ENCODE measurements at regions not wholly inside any gene's neighbourhood (a gene's known extent, or its start where the extent isn't known, plus 50 kb on each side); places are given as distances from the start of the nearest gene placed in this dataset.
A peak's percentile ranks its signal among the peaks of the same experiment; 100 is the strongest.

- DNase-seq: no peak
These were observed 63.1 kb downstream of the LRRC32 start for GRCh38 chr11:76607431-76607830.

- no peak for DNase-seq
These were observed 65.0 kb downstream of the LRRC32 start for GRCh38 chr11:76605338-76606074.

- DNase-seq: no peak
These were observed 65.8 kb downstream of the LRRC32 start for GRCh38 chr11:76604626-76605241.

GRCh38 chr11:76604081-76604625 lies 66.4 kb downstream of the LRRC32 start:
- DNase-seq: peak in 2 of 3 experiments; percentile 24 to 44

- no peak for DNase-seq
These were observed 67.3 kb downstream of the LRRC32 start for GRCh38 chr11:76603202-76603601.
